ENCODE measurements at regions not wholly inside any gene's neighbourhood (a gene's known extent, or its start where the extent isn't known, plus 50 kb on each side); places are given as distances from the start of the nearest gene placed in this dataset.

- TF ChIP-seq CTCF (IDR thresholded peaks at IDR 0.05), result no peak
- TF ChIP-seq ZFX (IDR thresholded peaks at IDR 0.05; ENCODE audit: borderline replicate concordance), result no peak
Measured at GRCh38 chr2:194714541-194714940, 942.5 kb upstream of the SLC39A10 start.

Data from 22Rv1 (cell line).